Testis (tissue), 2 donors: ENCODE measurements at regions not wholly inside any gene's neighbourhood (a gene's known extent, or its start where the extent isn't known, plus 50 kb on each side); places are given as distances from the start of the nearest gene placed in this dataset.

Experiments used
- CTCF ChIP-seq, 3 experiments: fragments of 450-650 bp in 2 of 3; fragments of 200-600 bp in 1 of 3; sonication (generic) in 1 of 3; IDR thresholded peaks; one replicate each; pipeline ENCODE4 v1.5.1; 2016 to 2019; ENCODE audit warnings: antibody characterized with exemption in 3 of 3, mild to moderate bottlenecking in 2 of 3, moderate library complexity in 1 of 3
- POLR2A ChIP-seq: fragments of 450-650 bp; IDR thresholded peaks from one replicate; pipeline ENCODE4 v1.6.1; 2017; ENCODE audit warnings: antibody characterized with exemption, mild to moderate bottlenecking, moderate library complexity

- TF ChIP-seq POLR2A (no peak), CTCF (IDR thresholded peaks at IDR 0.05) (no peak)
These were observed 98.4 kb upstream of the FRMD4A start for GRCh38 chr10:14429043-14429700.
